SU-DHL-6 (cell line): ENCODE measurements at regions not wholly inside any gene's neighbourhood (a gene's known extent, or its start where the extent isn't known, plus 50 kb on each side); places are given as distances from the start of the nearest gene placed in this dataset.

ENCODE experiments used
- H2AFZ ChIP-seq: fragments of 200-600 bp; sonication (generic); 2 replicates; pipeline ENCODE4 v1.6.1; 2014; ENCODE audit warnings: low read depth, mild to moderate bottlenecking, moderate library complexity, mixed read lengths, antibody characterized with exemption, low read length; ENCODE audit not compliant: severe bottlenecking
- H3F3A ChIP-seq: fragments of 200-600 bp; shearing (Covaris generic); 2 replicates; pipeline ENCODE4 v1.6.0; 2016; ENCODE audit warnings: antibody characterized with exemption, mild to moderate bottlenecking; ENCODE audit not compliant: insufficient read depth
- H3K27ac ChIP-seq: fragments of 200-600 bp; sonication (generic); 2 replicates; pipeline ENCODE4 v1.5.1; 2016; ENCODE audit warnings: low read depth, mild to moderate bottlenecking, low read length, moderate library complexity, mixed read lengths
- H3K27me3 ChIP-seq: fragments of 200-600 bp; sonication (generic), shearing (Covaris generic); 2 replicates; pipeline ENCODE4 v1.6.0; 2014; ENCODE audit warnings: mild to moderate bottlenecking, low read length
- H3K36me3 ChIP-seq: fragments of 200-600 bp; sonication (generic); 2 replicates; pipeline ENCODE4 v1.6.1; 2014; ENCODE audit warnings: mild to moderate bottlenecking, low read length, mixed read lengths
- H3K4me2 ChIP-seq: fragments of 300-600, 200-600 bp; shearing (Covaris generic), sonication (generic); 2 replicates; pipeline ENCODE4 v1.6.0; 2014; ENCODE audit warnings: low read length, low read depth, mild to moderate bottlenecking; ENCODE audit not compliant: poor library complexity, severe bottlenecking
- H3K4me3 ChIP-seq: fragments of 200-600 bp; sonication (generic); 2 replicates; pipeline ENCODE4 v1.5.1; 2014; ENCODE audit warnings: antibody characterized with exemption, low read length, mild to moderate bottlenecking, mixed read lengths; ENCODE audit not compliant: insufficient read depth, poor library complexity, severe bottlenecking
- H3K79me2 ChIP-seq: fragments of 200-600 bp; sonication (generic); 2 replicates; pipeline ENCODE4 v1.6.1; 2014; ENCODE audit warnings: mild to moderate bottlenecking, low read length, moderate library complexity; ENCODE audit not compliant: insufficient read depth
- H3K9ac ChIP-seq: fragments of 200-600 bp; sonication (generic); 2 replicates; pipeline ENCODE4 v1.7.0; 2014; ENCODE audit warnings: mild to moderate bottlenecking, low read length
- H3K9me2 ChIP-seq: fragments of 200-600 bp; sonication (generic); replicated peaks from 2 replicates; pipeline ENCODE4 v1.6.1; 2014; ENCODE audit warnings: low read length; ENCODE audit not compliant: insufficient read depth
- H3K9me3 ChIP-seq: fragments of 200-600 bp; sonication (generic); 2 replicates; pipeline ENCODE4 v1.6.1; 2014; ENCODE audit warnings: low read length, mixed read lengths; ENCODE audit not compliant: insufficient read depth
- H4K20me1 ChIP-seq: fragments of 200-600 bp; sonication (generic); 2 replicates; pipeline ENCODE4 v1.6.1; 2014; ENCODE audit warnings: low read depth, mild to moderate bottlenecking, antibody characterized with exemption, low read length, moderate library complexity, mixed read lengths
- CTCF ChIP-seq: fragments of 200-600 bp; sonication (generic); IDR thresholded peaks from one replicate; pipeline ENCODE4 v1.5.1; 2017; ENCODE audit warnings: antibody characterized with exemption, mild to moderate bottlenecking, low read length, moderate library complexity; ENCODE audit not compliant: insufficient read depth, poor library complexity, severe bottlenecking
- EZH2phosphoT487 ChIP-seq: fragments of 200-600 bp; sonication (generic), shearing (Covaris generic); conservative IDR thresholded peaks from 2 replicates; pipeline ENCODE4 v1.6.1; 2018; ENCODE audit warnings: mild to moderate bottlenecking, antibody characterized with exemption, low read length, moderate library complexity, mixed read lengths

DNA sequence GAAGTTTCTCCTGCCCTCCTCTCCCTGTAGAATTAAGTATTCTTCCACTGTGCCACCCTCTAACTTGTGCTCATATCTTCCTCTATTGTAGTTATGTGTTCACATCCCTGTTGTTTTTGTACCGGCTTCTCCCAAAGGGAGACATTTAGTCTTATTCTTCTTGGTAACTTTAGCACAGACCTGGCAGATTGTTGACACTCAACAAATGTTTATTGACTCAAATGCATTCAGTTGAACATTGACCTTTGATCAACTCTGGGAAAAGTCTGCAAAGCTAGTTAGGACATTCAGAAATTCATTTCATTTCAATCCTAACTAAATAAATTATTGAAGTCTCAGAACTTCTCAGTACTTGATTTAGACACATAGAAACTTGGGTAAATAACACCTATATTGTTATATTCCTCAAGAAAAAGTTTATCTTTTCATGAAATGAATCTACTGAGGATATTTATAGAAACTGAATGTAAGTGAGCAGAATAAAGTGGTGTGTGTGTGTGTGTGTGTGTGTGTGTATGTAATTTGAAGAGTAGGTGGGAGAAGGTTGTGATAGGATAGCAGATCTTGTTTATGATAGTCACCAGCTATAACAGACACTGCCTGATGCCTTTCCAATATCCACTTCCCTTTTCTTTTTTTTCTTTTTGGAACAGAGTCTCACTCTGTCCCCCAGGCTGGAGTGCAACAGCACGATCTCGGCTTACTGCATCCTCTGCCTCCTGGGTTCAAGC is 872.4 kb upstream of the CXADR start:
- H2AFZ ChIP-seq: no peak overlapping the region
- no peak overlapping the region for H3K9ac ChIP-seq
- H3K27ac ChIP-seq: no peak overlapping the region
- TF ChIP-seq CTCF: no peak
- TF ChIP-seq EZH2phosphoT487: no peak
- no peaks in the 10 kb centered on the region for H3K27me3 ChIP-seq
- H3K9me2 ChIP-seq: no peaks in the 10 kb centered on the region
- H3K4me3 ChIP-seq: no peak overlapping the region
- H3K9me3 ChIP-seq: no peaks in the 10 kb centered on the region
- no peaks in the 10 kb centered on the region for H3K36me3 ChIP-seq
- no peaks in the 10 kb centered on the region for H3K79me2 ChIP-seq
- H3F3A ChIP-seq: no peaks in the 10 kb centered on the region
- H4K20me1 ChIP-seq: no peaks in the 10 kb centered on the region
- no peak overlapping the region for H3K4me2 ChIP-seq

GRCh38 chr21:16642353-16642752 is 870.5 kb upstream of the CXADR start:
- Histone ChIP-seq H3K27me3 (no peaks in the 10 kb centered on the region), H3K4me2 (no peak overlapping the region), H3K9me3 (no peaks in the 10 kb centered on the region), H3K4me3 (no peak overlapping the region), H3K79me2 (no peaks in the 10 kb centered on the region), H3K9me2 (no peaks in the 10 kb centered on the region), H3K36me3 (no peaks in the 10 kb centered on the region), H2AFZ (no peak overlapping the region), H4K20me1 (no peaks in the 10 kb centered on the region), H3K27ac (no peak overlapping the region), H3F3A (no peaks in the 10 kb centered on the region), H3K9ac (no peak overlapping the region)
- TF ChIP-seq EZH2phosphoT487: no peak
- no peak for TF ChIP-seq CTCF

GRCh38 chr21:16644685-16645084 is 868.2 kb upstream of the CXADR start:
- Histone ChIP-seq H4K20me1 (no peaks in the 10 kb centered on the region), H3F3A (no peaks in the 10 kb centered on the region), H3K79me2 (no peaks in the 10 kb centered on the region), H3K9me3 (no peaks in the 10 kb centered on the region), H2AFZ (peak overlapping the region; percentile 45), H3K4me2 (no peak overlapping the region), H3K36me3 (no peaks in the 10 kb centered on the region), H3K27ac (no peak overlapping the region), H3K27me3 (no peaks in the 10 kb centered on the region), H3K9ac (no peak overlapping the region), H3K4me3 (no peak overlapping the region), H3K9me2 (no peaks in the 10 kb centered on the region)
- TF ChIP-seq CTCF: no peak
- TF ChIP-seq EZH2phosphoT487: no peak
